Pancreas (tissue), 10 donors: ENCODE measurements at regions not wholly inside any gene's neighbourhood (a gene's known extent, or its start where the extent isn't known, plus 50 kb on each side); places are given as distances from the start of the nearest gene placed in this dataset.
"Not testable (repeated sequence)": the region's sequence is repeated elsewhere in the genome, so short reads cannot be mapped to it uniquely, and the experiment has no call there.

Experiments used
- ATAC-seq, 4 donors: fragments of 200-7000 bp; cut with Tn5 transposase; one replicate each; pipeline versions ENCODE4 v1.8.0 to v1.9.1; 2020; ENCODE audit warnings: mild to moderate bottlenecking in 4 of 4, moderate library complexity in 4 of 4
- DNase-seq, 6 donors: peaks; one replicate each; pipeline ENCODE4 v3.0.0-alpha.2; 2020
- FAIRE-seq: peaks from 2 replicates; lab custom pipeline; 2012; peaks lifted over from hg19 to GRCh38; lab: Jason Lieb, UNC
- H3K27ac ChIP-seq, 4 donors: fragments of 200-600 bp; sonication (generic); 1 replicate in 3 of 4; 2 replicates in 1 of 4; pipeline versions ENCODE4 v1.5.0 to v1.8.0; 2020
- H3K27me3 ChIP-seq, 4 donors: fragments of 200-600 bp; one replicate each; pipeline ENCODE4 v1.8.0; 2021
- H3K36me3 ChIP-seq, 3 donors: fragments of 200-600 bp; sonication (generic) in 1 of 3; one replicate each; pipeline versions ENCODE4 v1.5.0 to v1.8.0; 2020 to 2021
- H3K4me1 ChIP-seq, 3 donors: fragments of 200-600 bp; one replicate each; pipeline ENCODE4 v1.8.0; 2021
- H3K4me3 ChIP-seq, 4 donors: fragments of 200-600 bp; sonication (generic) in 2 of 4; one replicate each; pipeline versions ENCODE4 v1.5.0 to v1.8.0; 2020 to 2021
- H3K9me3 ChIP-seq, 4 donors: fragments of 200-600 bp; one replicate each; pipeline ENCODE4 v1.8.0; 2021
- CTCF ChIP-seq, 4 donors: fragments of 200-600 bp; sonication (generic) in 3 of 4; IDR thresholded peaks; one replicate each; pipeline versions ENCODE4 v1.5.0 to v1.8.0; 2021; ENCODE audit warnings: antibody characterized with exemption in 4 of 4
- WGBS, 2 donors: extraction: QIAGEN DNeasy Blood & Tissue Kit; methylation state at CpG; one replicate each; pipeline ENCODE4 v1.1.7; 2013; 5-methylcytosine and 5-hydroxymethylcytosine counted together
- intact Hi-C, 3 donors: fragments of 100-400 bp; cut with DNase I; formaldehyde crosslinking; loops; one replicate each; pipeline versions ENCODE4 v1.11.1 to v1.14.2; 2022
- donor health status: healthy with polysubstance abuse.
- donor health status: DM: no; HTN: no; CAD: no; lungs with moderate emphysema.
- donor health status: DM: no; HTN: no; CAD: no.
- donor health status: control.
- donor health status: control.
- donor health status: Bipolar disorder and iron deficiency.
- donor health status: DM: yes; HTN: yes; CAD: no.
- donor health status: DM: no; HTN: no; CAD: no.
- donor health status: DM: no; HTN: no; CAD: no.
- donor health status: DM: yes; HTN: yes; CAD: no.

GRCh38 chr7:49613759-49614158 lies 159.7 kb upstream of the VWC2 start:
- WGBS, 2 donors = 44 to 49% methylated on average over 2 of the region's 2 CpGs
- H3K36me3 ChIP-seq = no peaks in the 10 kb centered on the region
- TF ChIP-seq CTCF (IDR thresholded peaks at IDR 0.05) = no peak
- no peak overlapping the region for H3K27ac ChIP-seq
- no peaks in the 10 kb centered on the region for H3K9me3 ChIP-seq
- no peak for FAIRE-seq
- no peaks in the 10 kb centered on the region for H3K27me3 ChIP-seq
- DNase-seq = no peak
- ATAC-seq = no peak
- no peaks in the 10 kb centered on the region for H3K4me1 ChIP-seq
- no peak overlapping the region for H3K4me3 ChIP-seq
- intact Hi-C loops = loop anchor here in 1 of 3 donors (5.0 kb wide), 1 partner anchor 126 kb away; no protein-coding TSS in a partner anchor

GRCh38 chr7:49614974-49615373 lies 158.5 kb upstream of the VWC2 start:
- 77 to 82% methylated on average over 6 of the region's 6 CpGs for WGBS, 2 donors
- H3K36me3 ChIP-seq, H3K4me1 ChIP-seq, H3K9me3 ChIP-seq, H3K4me3 ChIP-seq, H3K27me3 ChIP-seq, FAIRE-seq, ATAC-seq, DNase-seq, H3K27ac ChIP-seq: not testable (repeated sequence)
- intact Hi-C loops = loop anchor here in 1 of 3 donors (5.0 kb wide), 1 partner anchor 128 kb away; no protein-coding TSS in a partner anchor

- WGBS, 2 donors = 63 to 66% methylated on average over 1 of the region's 1 CpG
- DNase-seq (no peak), FAIRE-seq (no peak), ATAC-seq (no peak)
- intact Hi-C loops = no loop called here
- Histone ChIP-seq H3K27ac (no peak overlapping the region), H3K4me1 (no peaks in the 10 kb centered on the region), H3K9me3 (no peaks in the 10 kb centered on the region), H3K4me3 (no peak overlapping the region), H3K36me3 (no peaks in the 10 kb centered on the region), H3K27me3 (no peaks in the 10 kb centered on the region)
- no peak for TF ChIP-seq CTCF (IDR thresholded peaks at IDR 0.05)
Measured at GRCh38 chr7:49618028-49618427, 155.4 kb upstream of the VWC2 start.

- WGBS, 2 donors = 50 to 67% methylated on average over 3 of the region's 3 CpGs
- no peak for ATAC-seq
- Histone ChIP-seq H3K4me1 (no peaks in the 10 kb centered on the region), H3K27ac (no peak overlapping the region), H3K9me3 (no peaks in the 10 kb centered on the region), H3K36me3 (no peaks in the 10 kb centered on the region), H3K27me3 (no peaks in the 10 kb centered on the region), H3K4me3 (no peak overlapping the region)
- TF ChIP-seq CTCF (IDR thresholded peaks at IDR 0.05) = no peak
- intact Hi-C loops = no loop called here
- no peak for DNase-seq
- no peak for FAIRE-seq
Measured at GRCh38 chr7:49623943-49624342, 149.5 kb upstream of the VWC2 start.

- no peaks in the 10 kb centered on the region for H3K9me3 ChIP-seq
- DNase-seq (no peak), ATAC-seq (no peak), FAIRE-seq (no peak)
- no peaks in the 10 kb centered on the region for H3K36me3 ChIP-seq
- no peak overlapping the region for H3K27ac ChIP-seq
- no peak overlapping the region for H3K4me3 ChIP-seq
- intact Hi-C loops = no loop called here
- no peak for TF ChIP-seq CTCF (IDR thresholded peaks at IDR 0.05)
- no peaks in the 10 kb centered on the region for H3K27me3 ChIP-seq
- no peaks in the 10 kb centered on the region for H3K4me1 ChIP-seq
Measured at GRCh38 chr7:49624611-49625010, 148.8 kb upstream of the VWC2 start.
